ENCODE measurements at regions not wholly inside any gene's neighbourhood (a gene's known extent, or its start where the extent isn't known, plus 50 kb on each side); places are given as distances from the start of the nearest gene placed in this dataset.
"Not testable (repeated sequence)": the region's sequence is repeated elsewhere in the genome, so short reads cannot be mapped to it uniquely, and the experiment has no call there.

DNA sequence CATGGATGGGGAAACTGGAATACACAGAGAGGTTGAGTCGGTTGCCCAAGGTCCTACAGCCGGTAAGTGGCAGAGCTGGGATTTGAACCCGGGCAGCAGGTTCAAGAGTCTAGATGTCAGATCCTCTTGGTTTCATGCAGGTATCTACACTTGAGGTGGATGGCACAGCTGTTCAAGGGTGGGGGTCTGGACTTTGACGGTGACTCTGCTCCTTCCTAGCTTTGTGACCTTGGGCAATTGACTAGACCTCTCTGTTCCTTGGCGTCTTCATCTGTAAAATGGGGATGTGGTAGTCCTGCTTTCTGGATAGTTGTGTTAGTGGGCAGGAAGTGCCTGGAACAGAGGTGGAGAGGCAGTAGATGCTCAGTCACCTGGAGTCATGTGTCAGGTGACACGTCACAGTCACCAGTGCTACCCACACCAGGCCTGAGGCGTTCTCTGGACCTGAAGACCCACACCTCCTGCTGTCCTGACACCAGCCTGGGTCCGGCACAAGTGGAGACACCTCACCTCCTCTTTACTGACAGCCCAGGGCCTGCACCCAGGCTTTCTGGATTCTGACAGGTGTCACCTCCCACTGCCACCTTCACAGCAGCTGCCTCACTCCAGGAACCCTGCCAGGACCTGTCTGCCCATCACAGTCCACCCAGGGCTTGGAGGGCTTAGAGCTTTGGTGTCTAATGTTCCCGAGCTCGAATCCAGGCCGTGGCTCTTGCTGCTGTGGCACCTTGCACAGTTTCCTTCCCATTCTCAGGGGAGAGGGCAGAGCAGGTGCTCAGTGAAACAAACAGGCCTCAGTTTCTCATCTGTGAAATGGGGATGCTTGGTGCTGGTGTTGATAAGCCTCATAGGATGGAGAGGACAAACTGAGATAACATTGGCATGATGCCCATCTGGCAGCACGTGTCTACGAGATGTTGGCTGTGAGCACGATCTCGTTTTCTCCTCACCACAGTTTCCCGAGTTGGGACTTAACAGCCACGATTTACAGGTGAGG is 83.2 kb upstream of the RUNX3 start:
- Histone ChIP-seq H3K36me3 (ENCODE audit: control insufficient read depth, insufficient read depth, low read length) (no peaks in the 10 kb centered on the region), H3K4me3 (ENCODE audit: low read length) (no peak overlapping the region), H3K9me3 (ENCODE audit: control insufficient read depth, insufficient read depth, low read length) (no peaks in the 10 kb centered on the region), H3K4me1 (ENCODE audit: control insufficient read depth, insufficient read depth, low read length) (no peaks in the 10 kb centered on the region; the same call in 1 of the 2 replicates), H3K27ac (ENCODE audit: low read length) (no peak overlapping the region), H3K27me3 (ENCODE audit: control insufficient read depth, insufficient read depth, low read length) (no peaks in the 10 kb centered on the region)
- DNase-seq (ENCODE audit: low read depth, low spot score): no peak
- no CpG with 5 or more reads among the region's 17 CpGs for WGBS (ENCODE audit: insufficient coverage, insufficient read length)

DNA sequence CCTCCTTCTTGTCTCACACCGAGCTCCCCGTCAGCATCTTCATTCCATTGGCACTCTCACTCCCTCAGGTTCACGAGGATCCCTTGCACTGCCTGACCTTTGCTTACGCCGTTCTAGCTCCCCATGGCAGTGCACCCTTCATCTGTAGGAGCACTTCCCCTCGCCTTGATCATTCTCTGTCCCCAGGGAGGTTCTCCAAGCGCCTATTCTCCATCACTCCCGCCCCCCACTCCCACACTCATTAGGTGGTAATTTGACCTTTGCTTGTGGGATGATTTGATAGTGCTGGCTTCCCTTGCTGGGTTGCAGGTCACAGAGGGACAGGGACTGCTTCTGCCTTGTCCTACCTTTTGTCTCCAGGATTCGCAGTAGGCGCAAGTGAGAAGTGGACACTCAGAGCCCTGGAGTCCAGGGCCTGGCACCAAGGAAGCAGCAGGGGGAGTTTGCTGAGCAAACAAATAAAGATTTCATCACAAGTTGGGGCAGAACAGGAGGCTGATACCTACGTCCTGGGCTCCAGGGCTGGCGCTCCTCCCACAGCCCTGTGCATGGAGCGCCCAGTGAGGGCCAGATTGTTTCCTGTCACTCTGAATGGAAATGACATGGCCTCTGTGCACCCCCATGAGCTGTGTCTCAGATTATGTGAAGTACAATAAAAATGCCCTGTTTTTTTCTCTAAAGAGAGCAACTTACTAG is 82.0 kb upstream of the RUNX3 start:
- Histone ChIP-seq H3K4me3 (ENCODE audit: low read length) (no peak overlapping the region), H3K36me3 (ENCODE audit: control insufficient read depth, insufficient read depth, low read length) (no peaks in the 10 kb centered on the region), H3K27me3 (ENCODE audit: control insufficient read depth, insufficient read depth, low read length) (no peaks in the 10 kb centered on the region), H3K4me1 (ENCODE audit: control insufficient read depth, insufficient read depth, low read length) (no peaks in the 10 kb centered on the region; the same call in 1 of the 2 replicates), H3K27ac (ENCODE audit: low read length) (no peak overlapping the region), H3K9me3 (ENCODE audit: control insufficient read depth, insufficient read depth, low read length) (no peaks in the 10 kb centered on the region)
- no peak for DNase-seq (ENCODE audit: low read depth, low spot score)
- no CpG with 5 or more reads among the region's 13 CpGs for WGBS (ENCODE audit: insufficient coverage, insufficient read length)

DNA sequence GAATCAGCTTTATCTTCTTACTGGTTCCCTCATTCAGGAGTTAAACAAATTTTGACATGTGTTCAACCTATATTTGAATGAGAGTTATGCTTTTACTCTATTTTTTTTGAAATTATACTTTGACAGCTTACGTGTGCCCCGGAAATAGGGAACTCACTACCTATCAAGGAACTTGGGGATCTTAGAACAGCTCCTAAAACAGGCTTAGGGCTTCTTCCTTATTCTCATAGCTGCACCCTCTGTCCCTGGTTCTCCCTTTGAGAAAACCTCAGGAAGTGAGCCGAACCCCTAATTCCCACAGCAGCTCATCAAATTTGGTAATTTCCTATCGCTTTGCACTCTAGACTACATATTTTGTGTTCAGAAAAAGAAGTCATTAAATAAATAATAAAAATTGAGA is 81.2 kb upstream of the RUNX3 start:
- Histone ChIP-seq H3K4me3 (ENCODE audit: low read length) (no peak overlapping the region), H3K4me1 (ENCODE audit: control insufficient read depth, insufficient read depth, low read length) (no peaks in the 10 kb centered on the region; the same call in 1 of the 2 replicates), H3K27me3 (ENCODE audit: control insufficient read depth, insufficient read depth, low read length) (no peaks in the 10 kb centered on the region), H3K27ac (ENCODE audit: low read length) (no peak overlapping the region), H3K36me3 (ENCODE audit: control insufficient read depth, insufficient read depth, low read length) (no peaks in the 10 kb centered on the region), H3K9me3 (ENCODE audit: control insufficient read depth, insufficient read depth, low read length) (no peaks in the 10 kb centered on the region)
- no CpG with 5 or more reads among the region's 4 CpGs for WGBS (ENCODE audit: insufficient coverage, insufficient read length)
- DNase-seq (ENCODE audit: low read depth, low spot score): no peak

DNA sequence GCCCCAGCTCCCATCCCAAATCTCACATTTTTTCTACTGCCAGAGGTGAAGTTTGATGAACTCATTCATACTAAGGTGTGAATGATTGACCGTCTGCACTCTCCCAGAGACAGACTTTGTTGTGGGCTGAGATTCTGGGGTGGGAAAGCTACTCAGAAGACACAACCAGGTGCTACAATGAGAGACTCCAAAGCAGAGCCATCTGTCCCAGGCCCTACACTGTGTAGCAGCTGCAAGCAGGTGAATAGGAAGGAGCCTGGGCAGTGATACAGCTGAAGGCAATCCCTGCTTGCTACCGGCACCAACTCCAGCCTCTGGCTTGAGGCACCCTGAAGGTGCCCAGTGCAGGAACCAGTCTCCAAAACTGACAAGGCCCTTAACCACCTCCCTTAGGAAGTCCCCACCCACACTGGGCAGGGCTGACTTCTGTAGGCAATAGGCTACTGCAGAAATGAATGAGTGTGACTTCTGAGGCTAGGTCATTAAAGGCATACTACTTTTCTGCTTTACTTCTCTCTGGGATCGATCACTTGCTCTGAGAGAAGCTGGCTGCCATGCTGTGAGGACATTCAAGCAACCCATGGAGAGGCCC is 79.7 kb upstream of the RUNX3 start:
- Histone ChIP-seq H3K4me1 (ENCODE audit: control insufficient read depth, insufficient read depth, low read length) (no peaks in the 10 kb centered on the region; the same call in 1 of the 2 replicates), H3K27me3 (ENCODE audit: control insufficient read depth, insufficient read depth, low read length) (no peaks in the 10 kb centered on the region), H3K4me3 (ENCODE audit: low read length) (no peak overlapping the region), H3K36me3 (ENCODE audit: control insufficient read depth, insufficient read depth, low read length) (no peaks in the 10 kb centered on the region), H3K27ac (ENCODE audit: low read length) (no peak overlapping the region), H3K9me3 (ENCODE audit: control insufficient read depth, insufficient read depth, low read length) (no peaks in the 10 kb centered on the region)
- no peak for DNase-seq (ENCODE audit: low read depth, low spot score)
- no CpG with 5 or more reads among the region's 3 CpGs for WGBS (ENCODE audit: insufficient coverage, insufficient read length)

DNA sequence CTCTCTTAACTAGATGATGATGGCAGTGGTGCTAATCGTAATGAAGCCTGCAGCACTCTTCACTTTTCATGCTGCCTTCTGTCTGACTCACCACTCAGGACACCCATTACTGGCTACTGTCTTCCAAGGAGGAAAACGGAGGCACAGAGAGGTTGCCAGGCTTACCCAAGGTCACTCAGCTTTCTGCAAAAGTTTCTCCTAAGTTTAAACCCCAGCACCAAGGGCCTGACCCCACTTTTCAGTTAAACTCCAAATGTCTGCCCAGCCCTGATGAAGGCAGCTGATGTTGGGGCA is 78.1 kb upstream of the RUNX3 start:
- Histone ChIP-seq H3K4me3 (ENCODE audit: low read length) (no peak overlapping the region), H3K27me3 (ENCODE audit: control insufficient read depth, insufficient read depth, low read length) (no peaks in the 10 kb centered on the region), H3K36me3 (ENCODE audit: control insufficient read depth, insufficient read depth, low read length) (no peaks in the 10 kb centered on the region), H3K4me1 (ENCODE audit: control insufficient read depth, insufficient read depth, low read length) (no peaks in the 10 kb centered on the region; the same call in 1 of the 2 replicates), H3K9me3 (ENCODE audit: control insufficient read depth, insufficient read depth, low read length) (no peaks in the 10 kb centered on the region), H3K27ac (ENCODE audit: low read length) (no peak overlapping the region)
- WGBS (ENCODE audit: insufficient coverage, insufficient read length): no CpG with 5 or more reads among the region's 2 CpGs
- no peak for DNase-seq (ENCODE audit: low read depth, low spot score)

DNA sequence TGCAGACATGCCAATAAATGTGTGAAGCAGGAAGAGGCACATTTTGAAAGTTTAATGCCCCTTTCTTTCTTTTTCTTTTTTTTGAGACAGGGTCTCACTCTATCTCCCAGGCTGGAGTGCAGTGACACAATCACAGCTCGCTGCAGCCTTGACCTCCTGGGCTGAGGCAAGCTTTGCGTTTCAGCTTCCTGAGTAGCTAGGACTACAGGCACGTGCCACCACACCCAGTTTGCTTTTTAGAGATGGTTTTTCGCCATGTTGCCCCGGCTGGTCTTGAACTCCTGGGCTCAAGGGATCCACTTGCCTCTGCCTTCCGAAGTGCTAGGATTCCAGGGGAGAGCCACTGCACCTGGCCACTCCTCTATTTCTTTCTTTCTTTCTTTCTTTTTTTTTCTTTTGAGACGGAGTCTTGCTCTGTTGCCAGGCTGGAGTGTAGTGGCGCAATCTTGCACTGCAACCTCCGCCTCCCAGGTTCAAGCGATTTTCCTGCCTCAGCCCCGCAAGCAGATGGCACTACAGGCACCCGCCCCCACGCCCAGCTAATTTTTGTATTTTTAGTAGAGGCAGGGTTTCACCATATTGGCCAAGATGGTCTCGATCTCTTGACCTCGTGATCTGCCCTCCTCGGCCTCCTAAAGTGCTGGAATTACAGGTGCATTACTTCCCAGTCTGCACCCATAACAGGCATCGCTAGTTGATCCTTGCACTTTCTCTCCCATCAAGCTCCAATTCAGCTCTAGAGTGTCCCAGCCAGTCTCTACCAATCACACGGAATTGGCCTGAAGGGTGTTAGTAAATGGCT is 77.5 kb upstream of the RUNX3 start:
- not testable (repeated sequence) for H3K4me1 ChIP-seq (ENCODE audit: control insufficient read depth, insufficient read depth, low read length); H3K27ac ChIP-seq (ENCODE audit: low read length); H3K27me3 ChIP-seq (ENCODE audit: control insufficient read depth, insufficient read depth, low read length); H3K36me3 ChIP-seq (ENCODE audit: control insufficient read depth, insufficient read depth, low read length); H3K4me3 ChIP-seq (ENCODE audit: low read length); H3K9me3 ChIP-seq (ENCODE audit: control insufficient read depth, insufficient read depth, low read length); DNase-seq (ENCODE audit: low read depth, low spot score)
- WGBS (ENCODE audit: insufficient coverage, insufficient read length): no CpG with 5 or more reads among the region's 18 CpGs

DNA sequence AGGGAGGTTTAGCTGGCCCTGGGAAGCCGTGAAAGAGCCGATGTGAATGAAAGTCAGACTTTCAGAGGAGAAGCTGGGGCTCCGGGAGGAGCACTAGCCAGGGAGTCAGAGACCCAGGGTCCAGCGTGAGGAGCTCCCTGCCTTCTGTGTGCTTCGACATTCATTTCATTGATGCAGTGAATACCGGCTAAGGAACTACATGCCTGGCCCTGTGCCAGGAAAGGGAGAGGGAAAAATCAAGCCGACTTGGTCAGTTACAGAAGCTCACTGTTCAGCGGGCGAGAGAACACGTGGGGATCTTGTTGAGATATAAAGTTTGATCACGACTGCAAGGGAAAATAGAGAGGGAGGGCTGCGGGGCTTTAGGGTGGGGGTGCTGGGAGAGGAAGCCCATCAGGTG is 76.7 kb upstream of the RUNX3 start:
- H3K27me3 ChIP-seq (ENCODE audit: control insufficient read depth, insufficient read depth, low read length): no peaks in the 10 kb centered on the region
- no peak overlapping the region for H3K27ac ChIP-seq (ENCODE audit: low read length)
- no peak for DNase-seq (ENCODE audit: low read depth, low spot score)
- H3K36me3 ChIP-seq (ENCODE audit: control insufficient read depth, insufficient read depth, low read length): no peaks in the 10 kb centered on the region
- WGBS (ENCODE audit: insufficient coverage, insufficient read length): no CpG with 5 or more reads among the region's 12 CpGs
- no peak overlapping the region for H3K4me3 ChIP-seq (ENCODE audit: low read length)
- H3K9me3 ChIP-seq (ENCODE audit: control insufficient read depth, insufficient read depth, low read length): no peaks in the 10 kb centered on the region
- no peaks in the 10 kb centered on the region; the same call in 1 of the 2 replicates for H3K4me1 ChIP-seq (ENCODE audit: control insufficient read depth, insufficient read depth, low read length)

DNA sequence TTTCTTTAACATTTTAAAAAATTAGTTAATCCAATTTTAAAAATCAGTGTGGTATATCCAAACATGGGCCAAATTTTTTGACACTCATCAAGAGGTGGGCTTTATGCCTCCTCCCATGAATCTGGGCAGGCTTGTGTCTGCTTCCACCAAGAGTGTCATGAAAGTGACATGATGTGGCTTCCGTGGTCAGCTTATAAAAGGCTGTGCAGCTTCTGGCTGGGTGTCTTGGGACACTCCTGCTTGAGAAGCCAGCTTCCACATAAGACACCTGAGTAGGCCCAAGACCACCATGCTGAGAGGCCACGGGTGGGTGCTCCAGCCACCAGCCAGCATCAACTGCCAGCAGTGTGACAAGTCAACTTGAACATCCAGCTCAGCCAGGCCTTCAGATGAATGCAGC is 74.3 kb upstream of the RUNX3 start:
- no peak overlapping the region for H3K4me3 ChIP-seq (ENCODE audit: low read length)
- no peaks in the 10 kb centered on the region; the same call in 1 of the 2 replicates for H3K4me1 ChIP-seq (ENCODE audit: control insufficient read depth, insufficient read depth, low read length)
- no peak for DNase-seq (ENCODE audit: low read depth, low spot score)
- no peaks in the 10 kb centered on the region for H3K9me3 ChIP-seq (ENCODE audit: control insufficient read depth, insufficient read depth, low read length)
- H3K27me3 ChIP-seq (ENCODE audit: control insufficient read depth, insufficient read depth, low read length): no peaks in the 10 kb centered on the region
- no peak overlapping the region for H3K27ac ChIP-seq (ENCODE audit: low read length)
- no CpG with 5 or more reads among the region's 2 CpGs for WGBS (ENCODE audit: insufficient coverage, insufficient read length)
- no peaks in the 10 kb centered on the region; the same call in 1 of the 2 replicates for H3K36me3 ChIP-seq (ENCODE audit: control insufficient read depth, insufficient read depth, low read length)

DNA sequence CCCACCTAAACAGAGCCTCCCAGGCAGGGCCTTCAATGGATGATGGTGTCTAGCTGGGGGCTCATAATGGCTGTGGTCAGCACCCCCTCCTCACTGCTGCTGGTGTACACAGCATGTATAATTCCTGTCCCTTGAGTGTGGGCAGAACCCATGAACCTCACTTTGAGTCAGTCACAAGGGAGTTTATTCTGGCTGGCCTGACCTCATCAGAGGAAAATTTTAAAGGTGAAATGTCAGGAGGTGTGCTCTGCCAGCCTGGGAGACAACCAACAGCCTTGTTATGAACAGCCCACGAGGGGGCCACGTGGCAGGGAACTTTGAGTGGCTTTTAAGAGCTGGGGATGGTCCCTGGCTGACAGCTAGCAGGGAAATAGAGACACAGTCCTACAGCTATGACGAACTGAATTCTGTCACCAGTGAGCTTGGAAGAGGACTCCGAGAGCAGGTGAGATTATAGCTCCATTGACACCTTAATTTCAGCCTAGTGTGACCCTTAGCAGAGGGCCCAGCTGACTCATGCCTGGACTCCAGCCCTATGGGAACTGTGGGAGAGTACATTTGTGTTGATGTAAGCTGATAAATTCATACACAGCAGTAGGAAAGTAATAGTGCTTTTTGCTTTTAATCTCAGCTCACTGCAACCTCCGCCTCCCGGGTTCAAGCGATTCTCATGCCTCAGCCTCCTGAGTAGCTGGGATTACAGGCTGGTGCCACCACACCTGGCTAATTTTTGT is 73.5 kb upstream of the RUNX3 start:
- no peak for DNase-seq (ENCODE audit: low read depth, low spot score)
- WGBS (ENCODE audit: insufficient coverage, insufficient read length): no CpG with 5 or more reads among the region's 7 CpGs

More for the DNA sequence above, 73.5 kb upstream of the RUNX3 start:
- H3K4me3 ChIP-seq (ENCODE audit: low read length): no peak overlapping the region
- H3K4me1 ChIP-seq (ENCODE audit: control insufficient read depth, insufficient read depth, low read length): no peaks in the 10 kb centered on the region
- no peaks in the 10 kb centered on the region for H3K9me3 ChIP-seq (ENCODE audit: control insufficient read depth, insufficient read depth, low read length)
- no peak overlapping the region for H3K27ac ChIP-seq (ENCODE audit: low read length)
- no peaks in the 10 kb centered on the region for H3K27me3 ChIP-seq (ENCODE audit: control insufficient read depth, insufficient read depth, low read length)
- no peaks in the 10 kb centered on the region; the same call in 1 of the 2 replicates for H3K36me3 ChIP-seq (ENCODE audit: control insufficient read depth, insufficient read depth, low read length)
